ENCODE measurements at regions not wholly inside any gene's neighbourhood (a gene's known extent, or its start where the extent isn't known, plus 50 kb on each side); places are given as distances from the start of the nearest gene placed in this dataset.

DNA sequence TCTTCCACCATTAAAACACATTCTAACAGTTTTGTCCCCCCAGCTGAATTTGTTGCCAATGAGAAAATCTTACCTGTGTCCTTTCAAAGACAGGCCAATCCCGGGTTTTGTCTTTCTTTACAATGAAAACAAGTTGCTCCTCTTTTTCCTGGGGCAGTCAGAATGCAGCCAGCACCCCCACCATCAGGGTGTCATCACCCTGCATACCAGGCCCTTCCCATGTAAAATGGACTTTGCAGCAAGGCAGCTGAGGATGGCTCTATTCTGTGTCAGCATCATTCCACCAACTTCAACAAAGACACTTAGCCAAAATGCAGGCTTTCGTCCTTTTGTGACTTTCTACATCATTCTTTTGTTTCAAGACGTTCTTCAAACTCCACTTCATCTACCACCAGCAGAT, 490.9 kb downstream of the OCA2 start:
- TF ChIP-seq KDM1A (IDR thresholded peaks at IDR 0.05; ENCODE audit: low read depth) (no peak), POLR2A (IDR thresholded peaks at IDR 0.05; ENCODE audit: low read length) (no peak), JUN (IDR thresholded peaks at IDR 0.05) (no peak), MAX (IDR thresholded peaks at IDR 0.05) (no peak), EP300 (IDR thresholded peaks at IDR 0.05) (no peak), RCOR1 (IDR thresholded peaks at IDR 0.05; ENCODE audit: low read depth, low read length) (no peak)
- TF ChIP-seq, protein P1, sequence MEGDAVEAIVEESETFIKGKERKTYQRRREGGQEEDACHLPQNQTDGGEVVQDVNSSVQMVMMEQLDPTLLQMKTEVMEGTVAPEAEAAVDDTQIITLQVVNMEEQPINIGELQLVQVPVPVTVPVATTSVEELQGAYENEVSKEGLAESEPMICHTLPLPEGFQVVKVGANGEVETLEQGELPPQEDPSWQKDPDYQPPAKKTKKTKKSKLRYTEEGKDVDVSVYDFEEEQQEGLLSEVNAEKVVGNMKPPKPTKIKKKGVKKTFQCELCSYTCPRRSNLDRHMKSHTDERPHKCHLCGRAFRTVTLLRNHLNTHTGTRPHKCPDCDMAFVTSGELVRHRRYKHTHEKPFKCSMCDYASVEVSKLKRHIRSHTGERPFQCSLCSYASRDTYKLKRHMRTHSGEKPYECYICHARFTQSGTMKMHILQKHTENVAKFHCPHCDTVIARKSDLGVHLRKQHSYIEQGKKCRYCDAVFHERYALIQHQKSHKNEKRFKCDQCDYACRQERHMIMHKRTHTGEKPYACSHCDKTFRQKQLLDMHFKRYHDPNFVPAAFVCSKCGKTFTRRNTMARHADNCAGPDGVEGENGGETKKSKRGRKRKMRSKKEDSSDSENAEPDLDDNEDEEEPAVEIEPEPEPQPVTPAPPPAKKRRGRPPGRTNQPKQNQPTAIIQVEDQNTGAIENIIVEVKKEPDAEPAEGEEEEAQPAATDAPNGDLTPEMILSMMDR (IDR thresholded peaks at IDR 0.05) = no peak
